HepG2 (cell line): ENCODE measurements at regions not wholly inside any gene's neighbourhood (a gene's known extent, or its start where the extent isn't known, plus 50 kb on each side); places are given as distances from the start of the nearest gene placed in this dataset.
A peak's percentile ranks its signal among the peaks of the same experiment; 100 is the strongest.

Experiments used
- FLYWCH1 ChIP-seq: sonication (generic); formaldehyde crosslinking; IDR thresholded peaks from 2 replicates; pipeline ENCODE4 v1.8.1; 2023; ENCODE audit warnings: mild to moderate bottlenecking, missing genetic modification reagents
- HBP1 ChIP-seq: IDR thresholded peaks from 2 replicates; pipeline ENCODE4 v1.6.1; 2016; ENCODE audit warnings: low read depth, control low read depth
- IRF9 ChIP-seq: sonication (generic); formaldehyde crosslinking; IDR thresholded peaks from 2 replicates; pipeline ENCODE4 v1.8.0; 2022; ENCODE audit warnings: missing genetic modification reagents, mild to moderate bottlenecking, borderline replicate concordance
- JDP2 ChIP-seq: sonication (generic); formaldehyde crosslinking; IDR thresholded peaks from 2 replicates; pipeline ENCODE4 v1.8.1; 2022; ENCODE audit warnings: missing genetic modification reagents, borderline replicate concordance
- MATR3 ChIP-seq: sonication (generic); formaldehyde crosslinking; IDR thresholded peaks from 2 replicates; pipeline ENCODE4 v1.4.0; 2020; ENCODE audit warnings: missing genetic modification reagents
- NCOA1 ChIP-seq: sonication (generic); formaldehyde crosslinking; IDR thresholded peaks from 2 replicates; pipeline ENCODE4 v1.9.0; 2021; ENCODE audit warnings: missing genetic modification reagents
- NFE2L2 ChIP-seq: fragments of 150-350 bp; IDR thresholded peaks from 2 replicates; pipeline ENCODE4 v1.6.1; 2014; ENCODE audit warnings: low read length
- POGK ChIP-seq: sonication (generic); formaldehyde crosslinking; conservative IDR thresholded peaks from 2 replicates; pipeline ENCODE4 v1.8.0; 2022; ENCODE audit warnings: mild to moderate bottlenecking, moderate library complexity, missing genetic modification reagents
- SSRP1 ChIP-seq: IDR thresholded peaks from 2 replicates; pipeline ENCODE4 v1.6.1; 2016; ENCODE audit warnings: control low read depth
- TEAD2 ChIP-seq: sonication (generic); formaldehyde crosslinking; IDR thresholded peaks from 2 replicates; pipeline ENCODE4 v1.9.0; 2021; ENCODE audit warnings: missing genetic modification reagents
- TEF ChIP-seq: sonication (generic); formaldehyde crosslinking; IDR thresholded peaks from 2 replicates; pipeline ENCODE4 v1.5.0; 2020; ENCODE audit warnings: missing genetic modification reagents
- THYN1 ChIP-seq: sonication (generic); formaldehyde crosslinking; IDR thresholded peaks from 2 replicates; pipeline ENCODE4 v1.8.1; 2023; ENCODE audit warnings: low read depth, mild to moderate bottlenecking, moderate library complexity, missing genetic modification reagents, borderline replicate concordance
- TIGD3 ChIP-seq: sonication (generic); formaldehyde crosslinking; IDR thresholded peaks from 2 replicates; pipeline ENCODE4 v1.5.1; 2020; ENCODE audit warnings: mild to moderate bottlenecking, missing genetic modification reagents, borderline replicate concordance
- ZBTB42 ChIP-seq: sonication (generic); formaldehyde crosslinking; IDR thresholded peaks from 2 replicates; pipeline ENCODE4 v1.5.0; 2020; ENCODE audit warnings: mild to moderate bottlenecking, missing genetic modification reagents
- ZMYM2 ChIP-seq: sonication (generic); formaldehyde crosslinking; IDR thresholded peaks from 2 replicates; pipeline ENCODE4 v1.8.0; 2022; ENCODE audit warnings: mild to moderate bottlenecking, missing genetic modification reagents
- ZNF143 ChIP-seq: sonication (generic); formaldehyde crosslinking; IDR thresholded peaks from 2 replicates; pipeline ENCODE4 v1.4.0; 2020; ENCODE audit warnings: missing genetic modification reagents
- ZNF18 ChIP-seq: sonication (generic); formaldehyde crosslinking; IDR thresholded peaks from 2 replicates; pipeline ENCODE4 v1.8.0; 2022; ENCODE audit warnings: mild to moderate bottlenecking, missing genetic modification reagents; ENCODE audit not compliant: insufficient replicate concordance
- ZNF224 ChIP-seq: sonication (generic); formaldehyde crosslinking; IDR thresholded peaks from 2 replicates; pipeline ENCODE4 v1.5.0; 2020; ENCODE audit warnings: mild to moderate bottlenecking, missing genetic modification reagents
- ZNF296 ChIP-seq: sonication (generic); formaldehyde crosslinking; conservative IDR thresholded peaks from 2 replicates; pipeline ENCODE4 v1.5.0; 2020; ENCODE audit warnings: mild to moderate bottlenecking, missing genetic modification reagents
- ZNF562 ChIP-seq: sonication (generic); formaldehyde crosslinking; IDR thresholded peaks from 2 replicates; pipeline ENCODE4 v1.8.0; 2022; ENCODE audit warnings: missing genetic modification reagents, borderline replicate concordance
- ZNF619 ChIP-seq: sonication (generic); formaldehyde crosslinking; IDR thresholded peaks from 2 replicates; pipeline ENCODE4 v1.4.0; 2020; ENCODE audit warnings: mild to moderate bottlenecking, missing genetic modification reagents
- ZNF652 ChIP-seq: IDR thresholded peaks from 2 replicates; pipeline ENCODE4 v1.6.1; 2016; ENCODE audit warnings: low read depth, borderline replicate concordance
- ZNF724P ChIP-seq: sonication (generic); formaldehyde crosslinking; IDR thresholded peaks from 2 replicates; pipeline ENCODE4 v1.8.0; 2022; ENCODE audit warnings: missing genetic modification reagents, borderline replicate concordance

GRCh38 chr6:137697267-137697938 is 169.7 kb upstream of the TNFAIP3 start (continued):
- TF ChIP-seq ZNF143 (CRISPR knock-in tag) (peak; percentile 39; the same call in 1 of the 2 replicates), ZMYM2 (CRISPR knock-in tag) (no peak), ZNF652 (CRISPR knock-in tag) (peak; percentile 65; the same call in 1 of the 2 replicates), NCOA1 (CRISPR knock-in tag) (no peak; the same call in 1 of the 2 replicates), ZNF18 (CRISPR knock-in tag) (no peak), JDP2 (CRISPR knock-in tag) (no peak), ZNF619 (0 out of 2 replicates have a peak, but pooled peaks have one; percentile 49), POGK (CRISPR knock-in tag) (no peak), MATR3 (CRISPR knock-in tag) (no peak), SSRP1 (CRISPR knock-in tag) (peak; percentile 64; the same call in 1 of the 2 replicates), TEAD2 (no peak), THYN1 (no peak), TEF (no peak), IRF9 (CRISPR knock-in tag) (no peak), ZNF296 (CRISPR knock-in tag) (no peak), FLYWCH1 (CRISPR knock-in tag) (no peak), ZBTB42 (no peak), TIGD3 (CRISPR knock-in tag) (0 out of 2 replicates have a peak, but pooled peaks have one; percentile 57), NFE2L2 (no peak), HBP1 (0 out of 2 replicates have a peak, but pooled peaks have one; percentile 29), ZNF224 (CRISPR knock-in tag) (0 out of 2 replicates have a peak, but pooled peaks have one; percentile 76), ZNF562 (CRISPR knock-in tag) (no peak), ZNF724P (CRISPR knock-in tag) (no peak)
